HG03442 (cell line): ENCODE measurements at regions not wholly inside any gene's neighbourhood (a gene's known extent, or its start where the extent isn't known, plus 50 kb on each side); places are given as distances from the start of the nearest gene placed in this dataset.
"Not testable (repeated sequence)": the region's sequence is repeated elsewhere in the genome, so short reads cannot be mapped to it uniquely, and the experiment has no call there.

Experiments
- ATAC-seq: cut with Tn5 transposase; IDR thresholded peaks from one replicate; pipeline ENCODE4 v1.9.1; 2021; ENCODE audit warnings: mild to moderate bottlenecking, moderate library complexity; ENCODE audit not compliant: unreplicated experiment

DNA sequence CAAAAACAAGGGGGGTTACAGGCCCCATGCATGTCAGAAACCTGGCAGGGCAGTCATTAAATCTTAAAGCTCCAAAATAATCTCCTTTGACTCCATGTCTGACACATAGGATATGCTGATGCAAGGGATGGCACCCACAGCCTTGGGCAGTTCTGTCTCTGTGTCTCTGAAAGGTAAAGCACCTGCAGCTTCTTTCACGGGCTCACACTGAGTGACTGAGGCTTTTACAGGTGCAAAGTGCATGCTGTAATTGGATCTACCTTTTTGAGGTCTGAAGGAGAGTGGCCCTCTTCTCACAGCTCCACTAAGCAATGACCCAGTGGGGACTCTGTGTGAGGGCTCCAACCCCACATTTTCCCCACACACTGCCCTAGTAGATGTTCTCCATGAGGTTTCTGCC is 1309.0 kb upstream of the B3GALT2 start:
- no peak for ATAC-seq

- ATAC-seq, result no peak
Measured at GRCh38 chr1:194487172-194487571, 1300.8 kb upstream of the B3GALT2 start.

- no peak for ATAC-seq
Measured at GRCh38 chr1:194485432-194485831, 1299.0 kb upstream of the B3GALT2 start.

- ATAC-seq, result no peak
Measured at GRCh38 chr1:194478731-194479130, 1292.3 kb upstream of the B3GALT2 start.

DNA sequence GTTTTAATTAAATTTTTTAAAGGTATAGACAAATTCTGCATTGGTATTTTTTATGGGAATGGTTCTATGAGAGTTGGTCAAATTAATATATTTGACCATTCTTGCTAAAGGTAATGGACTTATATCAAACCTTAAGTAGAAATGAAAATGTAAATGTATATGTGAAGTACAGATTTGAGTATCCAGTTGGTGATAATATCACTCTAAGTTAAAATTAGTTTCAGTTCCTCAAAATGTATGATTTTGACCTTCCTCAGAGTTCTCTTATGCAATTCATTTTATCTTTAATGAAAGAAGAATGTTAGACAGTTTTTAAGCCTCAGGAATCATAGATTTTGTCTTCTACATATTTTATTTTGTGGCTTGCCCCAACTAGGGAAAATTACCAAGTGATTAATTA is 1291.5 kb upstream of the B3GALT2 start:
- peak; percentile 89 for ATAC-seq

DNA sequence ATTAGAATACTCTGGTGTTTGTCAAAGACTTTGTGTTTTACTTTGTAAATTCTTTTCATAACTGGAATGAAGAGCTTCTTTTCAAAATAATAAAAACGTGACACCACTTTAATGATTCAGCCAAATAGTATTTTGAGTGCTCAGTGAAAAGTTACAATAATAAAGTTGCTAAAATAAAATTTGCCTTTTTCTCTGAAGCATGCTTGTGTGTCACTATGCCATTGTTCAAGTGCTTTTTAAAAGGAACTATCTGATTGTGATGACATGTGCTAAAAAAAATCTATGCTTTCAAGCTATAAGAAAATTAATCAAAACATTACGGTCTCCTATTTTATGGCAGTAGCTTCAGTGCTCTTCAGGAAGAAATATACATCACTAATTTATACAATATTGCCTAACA is 1290.5 kb upstream of the B3GALT2 start:
- ATAC-seq, result no peak

- ATAC-seq, result no peak
Measured at GRCh38 chr1:194476351-194476750, 1289.9 kb upstream of the B3GALT2 start.

DNA sequence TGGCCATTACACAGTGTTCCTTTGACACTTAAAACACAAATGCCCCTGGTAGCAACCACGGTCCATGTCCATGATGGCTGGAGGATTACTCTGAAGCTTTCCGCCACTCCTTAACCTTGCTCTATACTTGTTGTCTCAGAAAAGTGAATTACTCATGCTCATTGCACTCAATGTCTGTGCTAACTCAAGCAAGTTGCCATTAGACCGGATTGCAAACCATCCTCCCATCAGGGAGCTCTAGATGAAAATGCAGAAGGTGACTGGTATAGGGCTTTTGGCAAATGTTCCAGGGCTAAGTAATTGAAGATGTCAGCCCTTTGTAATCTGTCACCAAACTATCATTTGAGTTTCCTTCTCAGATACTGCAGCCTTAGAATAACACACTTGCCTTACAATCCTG is 1288.3 kb upstream of the B3GALT2 start:
- ATAC-seq, result no peak

- ATAC-seq, result no peak
Measured at GRCh38 chr1:194473766-194474165, 1287.4 kb upstream of the B3GALT2 start.

- no peak for ATAC-seq
Measured at GRCh38 chr1:194469282-194469681, 1282.9 kb upstream of the B3GALT2 start.

- ATAC-seq, result no peak
Measured at GRCh38 chr1:194466706-194467105, 1280.3 kb upstream of the B3GALT2 start.

GRCh38 chr1:194447636-194448035 is 1261.2 kb upstream of the B3GALT2 start:
- no peak for ATAC-seq

DNA sequence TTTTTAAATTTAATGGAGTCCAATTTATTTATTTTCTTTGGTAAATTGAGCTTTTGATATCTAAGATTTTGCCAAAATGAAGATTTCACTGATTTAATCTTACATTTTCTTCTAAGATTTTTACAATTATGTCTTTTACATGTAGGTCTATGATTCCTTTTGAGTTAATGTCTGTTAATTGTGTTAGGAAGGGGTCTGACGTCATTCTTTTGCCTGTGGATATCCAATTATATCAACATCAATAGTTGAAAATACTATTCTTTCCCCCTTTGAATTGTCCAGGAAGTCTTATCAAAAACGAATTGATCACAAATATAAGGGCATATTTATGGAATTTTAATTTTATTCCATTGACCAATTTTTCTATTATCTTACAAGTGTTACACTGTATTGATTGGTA is 1258.8 kb upstream of the B3GALT2 start:
- ATAC-seq, result no peak

DNA sequence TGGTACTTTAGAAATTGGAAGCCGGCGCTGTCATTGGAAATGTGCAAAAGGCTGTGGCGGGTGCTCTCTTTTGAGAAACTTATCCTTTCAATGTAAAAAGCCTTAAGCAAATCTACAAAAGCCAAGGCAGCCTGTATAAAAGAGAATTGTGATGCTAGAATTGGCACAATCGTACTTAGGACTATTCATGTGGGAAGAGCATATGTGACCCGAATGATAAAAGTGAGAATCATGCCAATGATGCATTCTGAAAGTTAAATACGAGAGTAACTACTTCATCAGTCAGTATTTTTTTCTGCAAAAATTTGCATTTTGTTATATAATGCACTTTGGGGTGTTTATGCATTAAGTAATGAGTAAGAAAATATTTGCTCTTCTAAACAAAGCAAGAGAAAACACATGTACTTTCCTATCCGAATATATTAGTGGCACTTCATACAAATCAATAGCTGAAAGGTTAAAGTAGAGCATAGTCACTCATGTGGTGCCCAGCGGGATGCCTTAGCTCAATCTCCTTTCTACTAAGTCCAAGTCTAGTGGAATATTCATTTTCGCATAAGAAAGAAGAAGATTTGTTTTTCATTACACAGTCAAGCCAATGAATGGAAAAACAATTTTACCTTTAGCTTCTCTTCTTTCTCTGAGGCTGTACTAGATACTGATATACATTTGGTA is 1256.6 kb upstream of the B3GALT2 start:
- no peak for ATAC-seq

DNA sequence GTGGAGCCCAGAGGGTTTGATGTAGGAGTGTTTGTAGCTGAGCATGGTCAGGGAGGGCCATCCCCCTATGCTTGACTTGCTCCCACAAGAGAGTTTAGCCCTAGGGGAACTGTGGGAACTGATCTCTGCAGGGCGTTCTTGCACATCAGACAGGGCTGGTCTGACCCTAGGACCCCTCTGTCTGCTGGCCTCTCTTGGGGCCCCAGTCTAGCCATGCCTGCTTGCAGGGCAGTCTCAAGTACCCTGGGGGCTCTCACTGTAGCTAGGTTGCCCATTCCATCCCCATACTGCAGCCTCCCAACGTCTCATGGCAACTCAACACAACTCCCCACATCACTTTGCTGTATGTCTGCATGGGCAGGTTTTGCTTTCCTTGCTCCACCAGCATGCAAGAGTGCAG is 1250.7 kb upstream of the B3GALT2 start:
- no peak for ATAC-seq

GRCh38 chr1:194431121-194431520 is 1244.7 kb upstream of the B3GALT2 start:
- no peak for ATAC-seq

GRCh38 chr1:194420706-194421105 is 1234.3 kb upstream of the B3GALT2 start:
- no peak for ATAC-seq

DNA sequence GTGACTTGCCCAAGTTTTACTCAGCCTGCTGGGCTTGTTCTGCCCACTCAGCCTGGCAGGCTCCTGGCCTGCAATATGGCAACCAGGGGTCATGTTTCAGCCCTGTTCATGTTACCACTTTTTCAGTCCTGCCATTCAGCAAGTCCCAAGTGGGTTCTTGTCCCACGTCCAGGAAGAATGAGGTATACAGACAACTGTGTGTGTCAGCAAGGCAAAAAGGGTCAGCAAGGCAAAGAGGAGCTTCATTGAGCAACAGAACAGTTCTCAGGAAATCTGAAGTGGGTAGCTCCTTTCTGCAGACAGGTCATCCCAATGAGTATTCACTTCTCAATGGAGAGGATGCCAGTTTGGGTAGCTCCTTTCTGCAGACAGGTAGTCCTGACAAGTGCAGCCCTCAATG is 1233.3 kb upstream of the B3GALT2 start:
- no peak for ATAC-seq

GRCh38 chr1:194410756-194411155 is 1224.3 kb upstream of the B3GALT2 start:
- no peak for ATAC-seq

DNA sequence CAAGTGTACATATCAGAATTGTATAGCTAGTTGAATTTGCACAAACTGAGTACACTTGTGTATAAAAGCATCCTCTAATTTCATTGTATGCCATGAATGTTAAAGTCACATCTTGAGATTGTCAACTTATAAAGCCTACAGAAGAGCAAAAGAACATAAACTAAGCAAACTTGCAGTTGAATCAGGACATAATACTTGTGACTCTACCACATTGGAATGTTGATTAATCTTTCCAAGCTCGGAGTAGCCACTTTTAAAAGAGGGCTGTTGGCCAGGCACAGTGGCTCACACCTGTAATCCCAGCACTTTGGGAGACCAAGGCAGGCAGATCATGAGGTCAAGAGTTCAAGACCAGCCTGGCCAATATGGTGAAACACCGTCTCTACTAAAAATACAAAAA is 1220.8 kb upstream of the B3GALT2 start:
- not testable (repeated sequence) for ATAC-seq

GRCh38 chr1:194394676-194395075 is 1208.3 kb upstream of the B3GALT2 start:
- no peak for ATAC-seq

DNA sequence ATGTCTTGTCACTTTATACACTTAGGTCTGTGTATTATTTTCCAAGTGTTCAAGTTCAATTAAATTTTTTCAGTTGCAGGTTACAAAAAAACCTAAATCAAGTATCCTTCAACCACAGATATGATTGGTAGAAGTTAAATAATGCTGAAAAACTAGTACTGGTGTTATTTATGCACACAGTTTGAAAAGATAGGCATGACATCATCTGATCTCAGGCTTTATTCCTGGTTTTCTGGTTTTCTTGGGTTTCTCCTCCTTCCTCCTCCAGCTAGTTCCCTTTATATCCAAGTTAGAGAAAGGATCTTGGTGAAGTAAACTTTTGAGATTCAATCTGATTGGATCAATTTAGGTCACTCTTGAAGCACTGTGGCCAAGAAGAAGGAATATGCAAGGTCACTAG is 1201.1 kb upstream of the B3GALT2 start:
- no peak for ATAC-seq

DNA sequence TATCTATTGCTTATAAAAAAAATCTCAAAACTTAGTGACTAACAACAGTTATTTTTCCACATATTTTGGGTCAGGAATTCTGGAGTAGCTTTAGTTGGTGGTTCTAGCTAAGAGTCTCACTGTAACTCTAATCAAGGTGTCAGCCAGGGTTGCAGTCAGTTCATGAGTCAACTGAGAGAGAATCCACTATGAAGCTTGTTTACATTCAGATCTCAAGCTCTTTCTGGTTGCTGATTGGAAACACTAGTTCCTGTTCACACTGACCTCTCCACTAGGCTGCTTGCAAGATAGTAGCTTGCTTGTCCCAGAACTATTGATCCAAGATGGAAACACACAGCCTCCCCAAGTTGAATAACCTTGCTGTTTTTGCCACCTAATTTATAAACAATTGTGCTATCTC is 1192.1 kb upstream of the B3GALT2 start:
- no peak for ATAC-seq
